Stimulated activated naive CD8-positive, alpha-beta T cell treated with anti-CD3 and anti-CD28 coated beads, Interleukin-15, Interleukin-2, amounts not matched to agents 100 ng/mL and 50 ng/mL, for 24 hours (primary cell): ENCODE measurements at regions not wholly inside any gene's neighbourhood (a gene's known extent, or its start where the extent isn't known, plus 50 kb on each side); places are given as distances from the start of the nearest gene placed in this dataset.
"Not testable (repeated sequence)": the region's sequence is repeated elsewhere in the genome, so short reads cannot be mapped to it uniquely, and the experiment has no call there.

Experiments
- H3K27ac Mint-ChIP-seq: one replicate; pipeline ENCODE4 v1.8.0; 2021; ENCODE audit warnings: mild to moderate bottlenecking, mixed read lengths
- H3K27me3 Mint-ChIP-seq: one replicate; pipeline ENCODE4 v1.8.0; 2021; ENCODE audit warnings: mixed read lengths
- H3K36me3 Mint-ChIP-seq: one replicate; pipeline ENCODE4 v1.8.0; 2021; ENCODE audit warnings: low read depth, mixed read lengths
- H3K4me1 Mint-ChIP-seq: one replicate; pipeline ENCODE4 v1.8.0; 2021; ENCODE audit warnings: low read depth, mixed read lengths
- H3K4me3 Mint-ChIP-seq: one replicate; pipeline ENCODE4 v1.8.0; 2021; ENCODE audit warnings: mild to moderate bottlenecking, mixed read lengths
- H3K9me3 Mint-ChIP-seq: one replicate; pipeline ENCODE4 v1.8.0; 2021; ENCODE audit warnings: mixed read lengths

- H3K4me3 Mint-ChIP-seq = no peak overlapping the region
- no peaks in the 10 kb centered on the region for H3K9me3 Mint-ChIP-seq
- peaks cover 20% of the 10 kb centered on the region for H3K27me3 Mint-ChIP-seq
- no peak overlapping the region for H3K27ac Mint-ChIP-seq
- H3K4me1 Mint-ChIP-seq = peaks cover 18% of the 10 kb centered on the region
- H3K36me3 Mint-ChIP-seq = peaks cover 7% of the 10 kb centered on the region
Measured at GRCh38 chr3:28057539-28057938, 183.9 kb upstream of the CMC1 start.

DNA sequence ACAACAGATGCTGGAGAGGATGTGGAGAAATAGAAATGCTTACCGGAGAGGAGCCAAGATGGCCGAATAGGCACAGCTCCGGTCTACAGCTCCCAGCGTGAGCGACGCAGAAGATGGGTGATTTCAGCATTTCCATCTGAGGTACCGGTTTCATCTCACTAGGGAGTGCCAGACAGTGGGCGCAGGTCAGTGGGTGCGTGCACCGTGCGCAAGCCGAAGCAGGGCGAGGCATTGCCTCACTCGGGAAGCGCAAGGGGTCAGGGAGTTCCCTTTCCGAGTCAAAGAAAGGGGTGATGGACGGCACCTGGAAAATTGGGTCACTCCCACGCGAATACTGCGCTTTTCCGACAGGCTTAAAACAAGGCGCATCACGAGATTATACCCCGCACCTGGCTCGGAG lies 182.2 kb upstream of the CMC1 start:
- not testable (repeated sequence) for H3K4me1 Mint-ChIP-seq, H3K36me3 Mint-ChIP-seq, H3K4me3 Mint-ChIP-seq, H3K27ac Mint-ChIP-seq, H3K9me3 Mint-ChIP-seq
- H3K27me3 Mint-ChIP-seq = peaks cover 20% of the 10 kb centered on the region

DNA sequence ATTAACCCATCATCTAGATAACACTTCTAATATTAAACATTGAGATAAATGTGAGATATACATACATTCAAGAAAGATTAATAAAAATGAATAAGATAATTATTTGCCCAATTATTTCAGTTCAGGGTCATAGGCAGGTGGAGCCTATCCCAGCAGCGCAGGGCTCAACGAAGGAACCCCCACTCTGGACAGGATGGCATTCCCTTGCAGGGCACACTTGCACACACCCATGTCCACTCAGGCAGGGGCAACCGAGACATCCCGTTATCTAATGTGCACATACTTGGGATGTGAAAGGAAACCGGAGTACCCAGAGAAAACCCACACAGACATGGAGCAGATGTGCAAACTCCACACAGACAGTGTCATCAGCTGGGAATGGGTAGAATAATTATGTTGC lies 175.4 kb upstream of the CMC1 start:
- Mint-ChIP-seq H3K27me3 (no peaks in the 10 kb centered on the region), H3K4me1 (no peaks in the 10 kb centered on the region), H3K4me3 (no peak overlapping the region), H3K9me3 (peaks cover 8% of the 10 kb centered on the region), H3K27ac (no peak overlapping the region), H3K36me3 (no peaks in the 10 kb centered on the region)

DNA sequence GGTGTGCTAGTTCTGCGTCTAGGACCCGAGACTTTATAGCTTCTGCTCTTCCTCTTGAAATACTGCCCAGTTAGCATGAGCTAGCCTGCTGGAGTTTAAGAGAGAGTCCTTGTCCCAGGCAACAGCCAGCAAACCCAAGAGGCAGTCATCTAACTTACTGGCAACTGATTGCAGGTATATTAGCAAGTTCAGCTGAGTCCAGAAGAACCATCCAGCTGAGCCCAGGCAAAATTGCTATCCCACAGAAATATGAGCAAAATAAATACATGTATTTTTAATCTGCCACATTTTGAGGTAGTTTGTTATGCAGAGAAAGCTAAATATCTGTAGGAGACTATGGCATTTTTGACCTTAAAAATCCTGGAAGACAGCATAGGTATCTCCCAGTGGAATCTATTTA lies 174.4 kb upstream of the CMC1 start:
- no peaks in the 10 kb centered on the region for H3K4me1 Mint-ChIP-seq
- H3K4me3 Mint-ChIP-seq = no peak overlapping the region
- H3K9me3 Mint-ChIP-seq = peaks cover 8% of the 10 kb centered on the region
- H3K27ac Mint-ChIP-seq = no peak overlapping the region
- H3K36me3 Mint-ChIP-seq = no peaks in the 10 kb centered on the region
- no peaks in the 10 kb centered on the region for H3K27me3 Mint-ChIP-seq

DNA sequence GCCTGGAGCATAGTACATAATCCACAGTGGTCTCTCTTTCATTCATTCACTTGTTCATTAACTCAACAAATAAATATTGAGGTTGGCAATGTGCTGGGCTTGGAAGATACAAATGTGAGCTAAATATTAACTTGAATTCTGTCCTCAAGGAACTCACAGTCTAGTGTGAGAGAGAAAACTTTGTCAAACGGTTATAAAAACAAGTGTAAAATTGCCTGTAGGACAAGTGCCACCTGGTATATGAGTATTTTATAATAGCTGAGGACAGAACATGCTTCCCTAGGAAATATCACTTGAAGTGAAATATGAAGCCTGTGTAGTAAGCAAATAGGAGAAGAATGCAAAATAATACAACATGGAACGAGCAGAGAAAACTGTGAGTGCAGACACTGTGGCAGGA lies 173.1 kb upstream of the CMC1 start:
- Mint-ChIP-seq H3K36me3 (no peaks in the 10 kb centered on the region), H3K4me3 (no peak overlapping the region), H3K27ac (no peak overlapping the region), H3K9me3 (peaks cover 8% of the 10 kb centered on the region), H3K4me1 (no peaks in the 10 kb centered on the region), H3K27me3 (no peaks in the 10 kb centered on the region)

GRCh38 chr3:28069438-28069837 lies 172.0 kb upstream of the CMC1 start:
- no peaks in the 10 kb centered on the region for H3K4me1 Mint-ChIP-seq
- H3K4me3 Mint-ChIP-seq = no peak overlapping the region
- H3K27ac Mint-ChIP-seq = no peak overlapping the region
- H3K9me3 Mint-ChIP-seq = peaks cover 8% of the 10 kb centered on the region
- H3K36me3 Mint-ChIP-seq = no peaks in the 10 kb centered on the region
- no peaks in the 10 kb centered on the region for H3K27me3 Mint-ChIP-seq

- Mint-ChIP-seq H3K36me3 (no peaks in the 10 kb centered on the region), H3K27me3 (no peaks in the 10 kb centered on the region), H3K27ac (no peak overlapping the region), H3K9me3 (no peaks in the 10 kb centered on the region), H3K4me3 (no peak overlapping the region), H3K4me1 (no peaks in the 10 kb centered on the region)
Measured at GRCh38 chr3:28076246-28076645, 165.2 kb upstream of the CMC1 start.

DNA sequence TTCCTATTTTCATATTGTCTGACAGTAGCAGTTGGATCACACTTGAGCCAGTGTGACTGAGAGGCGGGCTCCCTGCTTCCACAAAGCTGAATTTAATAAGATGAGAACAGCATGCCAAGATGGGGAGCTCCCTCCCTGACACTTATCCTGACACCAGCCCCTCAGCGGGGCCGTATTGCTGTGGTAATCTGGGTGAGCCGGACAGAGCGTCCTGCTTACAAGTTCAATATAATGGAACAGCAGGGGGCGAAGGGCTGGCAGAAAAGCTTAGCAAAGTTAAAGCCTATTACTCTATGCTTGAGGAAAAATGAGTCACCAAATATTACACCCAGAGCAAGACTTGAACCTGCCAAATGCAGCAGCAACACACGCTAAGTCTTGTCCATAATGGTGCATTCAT lies 163.8 kb upstream of the CMC1 start:
- Mint-ChIP-seq H3K4me3 (no peak overlapping the region), H3K27me3 (no peaks in the 10 kb centered on the region), H3K9me3 (no peaks in the 10 kb centered on the region), H3K4me1 (no peaks in the 10 kb centered on the region), H3K36me3 (no peaks in the 10 kb centered on the region), H3K27ac (no peak overlapping the region)

DNA sequence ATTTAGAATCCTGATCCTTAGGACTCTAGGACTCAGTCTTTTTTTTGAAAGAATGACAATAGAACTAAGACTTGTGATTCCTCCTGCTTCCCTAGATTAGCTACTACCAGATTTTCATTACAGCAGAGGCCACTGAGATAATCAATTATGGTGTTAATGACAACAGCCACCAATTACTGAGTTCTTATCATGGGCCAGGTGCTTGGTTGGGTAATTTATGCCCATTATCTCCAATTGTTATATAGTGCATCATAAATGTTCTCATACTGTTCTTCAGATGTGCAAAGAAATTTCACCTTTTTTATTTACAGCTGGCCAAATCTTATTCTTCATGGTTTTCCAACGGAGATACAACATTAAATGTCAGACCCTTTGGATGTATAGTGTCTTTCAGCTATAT lies 162.9 kb upstream of the CMC1 start:
- no peaks in the 10 kb centered on the region for H3K4me1 Mint-ChIP-seq
- no peaks in the 10 kb centered on the region for H3K27me3 Mint-ChIP-seq
- no peaks in the 10 kb centered on the region for H3K9me3 Mint-ChIP-seq
- no peak overlapping the region for H3K4me3 Mint-ChIP-seq
- no peaks in the 10 kb centered on the region for H3K36me3 Mint-ChIP-seq
- no peak overlapping the region for H3K27ac Mint-ChIP-seq

DNA sequence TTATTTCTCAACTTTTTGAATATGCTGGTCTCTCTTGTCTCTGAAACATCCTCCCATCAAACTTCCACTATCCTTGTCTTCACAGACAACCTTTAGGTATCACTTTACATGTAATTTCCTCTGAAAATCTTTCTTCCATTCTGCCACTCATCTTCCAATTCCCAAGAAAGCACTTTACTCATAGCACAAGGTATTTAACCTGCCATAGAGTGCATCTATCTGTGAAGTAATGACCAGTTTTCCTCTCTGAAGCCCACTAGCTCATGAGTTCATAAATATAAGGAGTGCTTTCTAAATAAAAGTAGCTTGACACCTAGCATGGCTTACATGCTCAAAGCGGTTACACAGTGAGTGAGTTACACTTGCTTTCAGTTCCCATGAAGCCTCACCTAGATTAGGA lies 160.7 kb upstream of the CMC1 start:
- Mint-ChIP-seq H3K27me3 (no peaks in the 10 kb centered on the region), H3K36me3 (no peaks in the 10 kb centered on the region), H3K4me3 (no peak overlapping the region), H3K9me3 (no peaks in the 10 kb centered on the region), H3K27ac (no peak overlapping the region), H3K4me1 (no peaks in the 10 kb centered on the region)

- no peaks in the 10 kb centered on the region for H3K36me3 Mint-ChIP-seq
- H3K4me3 Mint-ChIP-seq = no peak overlapping the region
- no peak overlapping the region for H3K27ac Mint-ChIP-seq
- no peaks in the 10 kb centered on the region for H3K4me1 Mint-ChIP-seq
- no peaks in the 10 kb centered on the region for H3K27me3 Mint-ChIP-seq
- no peaks in the 10 kb centered on the region for H3K9me3 Mint-ChIP-seq
Measured at GRCh38 chr3:28081533-28081947, 159.9 kb upstream of the CMC1 start.

- Mint-ChIP-seq H3K27me3 (no peaks in the 10 kb centered on the region), H3K27ac (no peak overlapping the region), H3K9me3 (no peaks in the 10 kb centered on the region), H3K4me1 (peaks cover 6% of the 10 kb centered on the region), H3K4me3 (no peak overlapping the region), H3K36me3 (no peaks in the 10 kb centered on the region)
Measured at GRCh38 chr3:28087591-28087990, 153.8 kb upstream of the CMC1 start.

- H3K9me3 Mint-ChIP-seq = peaks cover 6% of the 10 kb centered on the region
- no peaks in the 10 kb centered on the region for H3K36me3 Mint-ChIP-seq
- peaks cover 6% of the 10 kb centered on the region for H3K4me1 Mint-ChIP-seq
- no peak overlapping the region for H3K4me3 Mint-ChIP-seq
- no peaks in the 10 kb centered on the region for H3K27me3 Mint-ChIP-seq
- H3K27ac Mint-ChIP-seq = peak overlapping the region; percentile 19
Measured at GRCh38 chr3:28088811-28089526, 152.4 kb upstream of the CMC1 start.

GRCh38 chr3:28089527-28089897 lies 151.9 kb upstream of the CMC1 start:
- peaks cover 6% of the 10 kb centered on the region for H3K4me1 Mint-ChIP-seq
- no peaks in the 10 kb centered on the region for H3K27me3 Mint-ChIP-seq
- peak overlapping the region; percentile 19 for H3K27ac Mint-ChIP-seq
- H3K36me3 Mint-ChIP-seq = no peaks in the 10 kb centered on the region
- H3K9me3 Mint-ChIP-seq = peaks cover 10% of the 10 kb centered on the region
- no peak overlapping the region for H3K4me3 Mint-ChIP-seq

- Mint-ChIP-seq H3K27me3 (no peaks in the 10 kb centered on the region), H3K36me3 (peaks cover 7% of the 10 kb centered on the region), H3K4me1 (no peaks in the 10 kb centered on the region), H3K9me3 (peaks cover 16% of the 10 kb centered on the region), H3K4me3 (no peak overlapping the region), H3K27ac (no peak overlapping the region)
Measured at GRCh38 chr3:28099296-28099695, 142.1 kb upstream of the CMC1 start.

DNA sequence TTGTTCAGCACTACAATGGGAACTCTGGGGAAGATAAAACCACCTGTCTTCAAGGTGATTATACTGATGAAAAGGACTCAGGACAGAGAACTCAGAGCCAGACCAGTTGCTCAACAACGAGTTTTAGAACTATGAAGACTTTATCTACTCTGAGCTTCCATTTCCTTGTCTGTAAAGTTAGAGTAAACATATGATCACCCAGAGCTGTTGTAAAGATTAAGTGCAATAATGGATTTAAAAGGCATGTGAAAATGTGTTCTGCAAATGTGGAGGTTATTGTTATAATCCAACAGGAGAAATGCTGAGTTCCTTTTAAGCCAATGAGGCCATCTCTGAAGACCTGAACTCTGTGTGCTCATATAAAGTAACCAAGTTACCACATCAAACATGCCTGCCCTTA lies 139.7 kb upstream of the CMC1 start:
- Mint-ChIP-seq H3K27me3 (no peaks in the 10 kb centered on the region), H3K9me3 (peaks cover 16% of the 10 kb centered on the region), H3K36me3 (peaks cover 7% of the 10 kb centered on the region), H3K4me1 (no peaks in the 10 kb centered on the region), H3K27ac (no peak overlapping the region), H3K4me3 (no peak overlapping the region)
